GM12878 (cell line): ENCODE measurements at regions not wholly inside any gene's neighbourhood (a gene's known extent, or its start where the extent isn't known, plus 50 kb on each side); places are given as distances from the start of the nearest gene placed in this dataset.

Source experiments
- ATAC-seq: fragments of 200-7000 bp; cut with Tn5 transposase; 3 replicates; pipeline ENCODE4 v1.9.1; 2020; ENCODE audit warnings: mild to moderate bottlenecking, moderate library complexity
- BruUV-seq: library from RNA; stranded (reverse); fragments of 400-500 nt; replicated peaks from 2 replicates; lab custom pipeline; 2021; lab: Mats Ljungman, UMichigan
- CTCF ChIA-PET: fragments of 300-600 bp; sonication (Branson Sonifier 250); formaldehyde crosslinking; extraction: SDS; loops from one replicate; lab custom pipeline; 2021; ENCODE audit warnings: inconsistent platforms; lab: Yijun Ruan, JAX
- POLR2A ChIA-PET: fragments of 350-600 bp; formaldehyde crosslinking; extraction: SDS; loops from one replicate; lab custom pipeline; 2021; ENCODE audit warnings: inconsistent platforms; lab: Charles Lee
- RAD21 ChIA-PET: fragments of 300-600 bp; sonication (Branson Sonifier 250); formaldehyde crosslinking; loops from one replicate; lab custom pipeline; 2023; ENCODE audit warnings: antibody characterized with exemption; ENCODE audit not compliant: unreplicated experiment; lab: Charles Lee
- SMC1A ChIA-PET: fragments of 300-600 bp; sonication (Branson Sonifier 250); formaldehyde crosslinking; loops from one replicate; lab custom pipeline; 2023; ENCODE audit not compliant: unreplicated experiment, uncharacterized antibody; lab: Charles Lee
- DNase-seq: peaks from one replicate; pipeline ENCODE4 v3.0.0-alpha.2; 2011; ENCODE audit warnings: low read depth, low spot score
- FAIRE-seq: peaks from 3 replicates; lab custom pipeline; 2011; peaks lifted over from hg19 to GRCh38; lab: Jason Lieb, UNC
- H2AFZ ChIP-seq: 2 replicates; pipeline ENCODE4 v1.6.0; 2011; ENCODE audit warnings: low read depth, low read length, control low read depth; ENCODE audit not compliant: control insufficient read depth
- H3K27ac ChIP-seq: 2 replicates; pipeline ENCODE4 v1.5.1; 2011; ENCODE audit warnings: control low read depth; ENCODE audit not compliant: control insufficient read depth, insufficient read depth
- H3K27me3 ChIP-seq, 2 experiments: replicated peaks in 1 of 2; 2 replicates each; pipeline versions ENCODE4 v1.6.0 to v1.6.1; 2011; ENCODE audit warnings: low read length in 1 of 2; ENCODE audit not compliant: control insufficient read depth in 2 of 2, insufficient read depth in 2 of 2
- H3K36me3 ChIP-seq, 2 experiments: 2 replicates each; pipeline ENCODE4 v1.5.1; 2011; ENCODE audit warnings: low read length in 1 of 2; ENCODE audit not compliant: control insufficient read depth in 2 of 2, insufficient read depth in 2 of 2
- H3K4me1 ChIP-seq: 2 replicates; pipeline ENCODE4 v1.6.1; 2011; ENCODE audit warnings: mild to moderate bottlenecking, low read length, moderate library complexity, mixed read lengths; ENCODE audit not compliant: control insufficient read depth, insufficient read depth
- H3K4me2 ChIP-seq: 2 replicates; pipeline ENCODE4 v1.6.0; 2011; ENCODE audit warnings: control low read depth; ENCODE audit not compliant: control insufficient read depth, insufficient read depth
- H3K4me3 ChIP-seq: fragments of 200-600 bp; sonication (generic); 2 replicates; pipeline ENCODE4 v1.5.1; 2016
- H3K79me2 ChIP-seq: 2 replicates; pipeline ENCODE4 v1.6.0; 2011; ENCODE audit warnings: low read length; ENCODE audit not compliant: control insufficient read depth, insufficient read depth
- H3K9ac ChIP-seq: 2 replicates; pipeline ENCODE4 v1.8.0; 2011; ENCODE audit warnings: low read length, control low read depth, mixed read lengths; ENCODE audit not compliant: control insufficient read depth, insufficient read depth
- H3K9me3 ChIP-seq: replicated peaks from 3 replicates; pipeline ENCODE4 v1.5.1; 2011; ENCODE audit warnings: mild to moderate bottlenecking, low read length; ENCODE audit not compliant: control insufficient read depth, insufficient read depth
- H4K20me1 ChIP-seq: 2 replicates; pipeline ENCODE4 v1.6.0; 2011; ENCODE audit not compliant: control insufficient read depth, insufficient read depth
- ASH2L ChIP-seq: fragments of 300-600, 200-600 bp; sonication (generic); IDR thresholded peaks from 2 replicates; pipeline ENCODE4 v1.6.1; 2017; ENCODE audit warnings: low read depth, mild to moderate bottlenecking, borderline replicate concordance
- EED ChIP-seq: sonication (generic); IDR thresholded peaks from 2 replicates; pipeline ENCODE4 v1.6.1; 2016; ENCODE audit warnings: antibody characterized with exemption, low read depth
- EP300 ChIP-seq, 2 experiments: fragments of 150-350 bp in 1 of 2; IDR thresholded peaks; 2 replicates each; pipeline ENCODE4 v1.6.1; 2011 to 2012; ENCODE audit warnings: low read depth in 2 of 2, low read length in 2 of 2, borderline replicate concordance in 1 of 2, improper control_type of control experiment in 1 of 2, inconsistent platforms in 1 of 2; ENCODE audit not compliant: control insufficient read depth in 1 of 2
- FOXK2 ChIP-seq: fragments of 450-650 bp; IDR thresholded peaks from 2 replicates; pipeline ENCODE4 v1.6.1; 2017; ENCODE audit warnings: mild to moderate bottlenecking, moderate library complexity
- HCFC1 ChIP-seq: fragments of 150-350 bp; IDR thresholded peaks from 2 replicates; pipeline ENCODE4 v1.6.1; 2014; ENCODE audit warnings: low read length
- SRF ChIP-seq, 2 experiments: IDR thresholded peaks; 2 replicates each; pipeline ENCODE4 v1.6.1; 2011; ENCODE audit warnings: low read depth in 2 of 2, low read length in 2 of 2, mild to moderate bottlenecking in 1 of 2, moderate library complexity in 1 of 2
- WGBS: methylation state at CpG from one replicate; pipeline ENCODE4 v1.1.6; 2016; ENCODE audit warnings: low lambda C conversion rate; ENCODE audit not compliant: insufficient replicate concordance, insufficient coverage; ENCODE audit errors: missing lambda C conversion rate; 5-methylcytosine and 5-hydroxymethylcytosine counted together
- in situ Hi-C: fragments of 300-500 bp; cut with MboI; formaldehyde crosslinking; loops from 9 replicates; pipeline ENCODE4 v1.14.3; 2018; ENCODE audit warnings: mixed read lengths
- intact Hi-C: fragments of 100-400 bp; cut with micrococcal nuclease; formaldehyde crosslinking; loops from one replicate; pipeline ENCODE4 v1.14.2; 2022; ENCODE audit not compliant: unreplicated experiment
- TF ChIP-seq, protein P1 (sequence below): IDR thresholded peaks from 2 replicates; pipeline ENCODE4 v1.6.1; 2012; ENCODE audit warnings: low read depth, low read length, improper control_type of control experiment
- TF ChIP-seq, protein P2 (sequence below): fragments of 450-650 bp; IDR thresholded peaks from 2 replicates; pipeline ENCODE4 v1.6.1; 2016; ENCODE audit warnings: mild to moderate bottlenecking

DNA sequence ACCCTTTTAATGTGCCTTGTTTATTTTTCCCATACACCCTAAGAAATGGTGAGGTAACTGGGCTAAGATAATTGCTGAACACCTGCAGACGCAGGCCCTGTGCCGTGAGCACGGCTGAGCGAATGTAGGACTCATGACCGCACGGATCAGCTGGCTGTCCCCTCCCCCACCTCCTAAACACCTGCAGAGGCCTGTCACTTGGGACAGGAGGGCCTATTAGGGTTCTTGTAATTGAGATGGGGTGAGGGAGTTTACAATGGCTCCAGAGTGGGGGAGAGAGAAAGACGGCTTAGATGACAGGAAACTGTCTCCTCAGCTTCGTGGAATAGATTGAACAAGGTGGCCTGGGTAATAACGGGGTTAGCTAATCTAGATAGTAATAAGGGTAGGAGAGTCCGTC lies 291.7 kb upstream of the HABP2 start (continued):
- TF ChIP-seq ASH2L (no peak), FOXK2 (no peak), EED (no peak), SRF (IDR thresholded peaks at IDR 0.05; ENCODE audit: low read depth in 2 of 2, low read length in 2 of 2) (no peak)

DNA sequence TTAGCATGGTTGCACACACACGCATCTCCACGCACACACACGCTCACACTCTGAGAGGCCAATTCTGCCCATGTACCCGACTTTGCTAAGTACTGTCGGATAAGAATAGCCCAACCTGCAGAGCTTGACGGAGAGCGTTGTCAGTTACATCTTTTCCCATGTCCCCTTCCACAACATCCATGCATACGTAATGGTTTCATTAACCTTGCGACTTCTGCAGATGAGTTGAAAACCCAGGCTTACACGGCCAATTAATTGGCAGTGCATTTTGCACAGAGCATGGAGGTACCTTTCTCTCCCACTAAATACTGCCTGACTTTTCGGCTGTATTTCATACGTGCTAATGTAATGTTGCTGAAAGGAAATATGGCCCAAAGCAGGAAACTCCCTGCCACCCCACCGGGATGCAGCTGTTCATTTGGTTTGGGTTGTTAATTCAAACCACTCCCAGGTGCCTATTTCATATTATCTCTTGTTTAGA lies 291.2 kb upstream of the HABP2 start:
- Histone ChIP-seq H4K20me1 (no peaks in the 10 kb centered on the region), H3K27me3 (peaks cover 0 to 1% of the 10 kb centered on the region in 2 experiments; a peak in 1 of 4 replicates), H3K79me2 (no peaks in the 10 kb centered on the region), H2AFZ (no peak overlapping the region), H3K4me2 (no peak overlapping the region), H3K27ac (no peak overlapping the region), H3K4me3 (no peak overlapping the region), H3K36me3 (no peaks in the 10 kb centered on the region), H3K9ac (no peak overlapping the region), H3K9me3 (no peaks in the 10 kb centered on the region)
- in situ Hi-C loops (no loop called here), intact Hi-C loops (loop anchor here (10.0 kb wide), 1 partner anchor 537 kb away; no protein-coding TSS in a partner anchor)
- ChIA-PET CTCF (no interaction called here), POLR2A (no interaction called here), SMC1A (no interaction called here), RAD21 (no interaction called here)
- 57% methylated on average over 13 of the region's 13 CpGs for WGBS
- DNase-seq (no peak), ATAC-seq (no peak)
- no TSS peak for BruUV-seq
- TF ChIP-seq, protein P1, sequence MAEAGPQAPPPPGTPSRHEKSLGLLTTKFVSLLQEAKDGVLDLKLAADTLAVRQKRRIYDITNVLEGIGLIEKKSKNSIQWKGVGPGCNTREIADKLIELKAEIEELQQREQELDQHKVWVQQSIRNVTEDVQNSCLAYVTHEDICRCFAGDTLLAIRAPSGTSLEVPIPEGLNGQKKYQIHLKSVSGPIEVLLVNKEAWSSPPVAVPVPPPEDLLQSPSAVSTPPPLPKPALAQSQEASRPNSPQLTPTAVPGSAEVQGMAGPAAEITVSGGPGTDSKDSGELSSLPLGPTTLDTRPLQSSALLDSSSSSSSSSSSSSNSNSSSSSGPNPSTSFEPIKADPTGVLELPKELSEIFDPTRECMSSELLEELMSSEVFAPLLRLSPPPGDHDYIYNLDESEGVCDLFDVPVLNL: no peak
- no peak for TF ChIP-seq EP300 (IDR thresholded peaks at IDR 0.05; ENCODE audit: borderline replicate concordance in 1 of 2, control insufficient read depth in 1 of 2, low read depth in 2 of 2, low read length in 2 of 2)
- TF ChIP-seq, protein P2, sequence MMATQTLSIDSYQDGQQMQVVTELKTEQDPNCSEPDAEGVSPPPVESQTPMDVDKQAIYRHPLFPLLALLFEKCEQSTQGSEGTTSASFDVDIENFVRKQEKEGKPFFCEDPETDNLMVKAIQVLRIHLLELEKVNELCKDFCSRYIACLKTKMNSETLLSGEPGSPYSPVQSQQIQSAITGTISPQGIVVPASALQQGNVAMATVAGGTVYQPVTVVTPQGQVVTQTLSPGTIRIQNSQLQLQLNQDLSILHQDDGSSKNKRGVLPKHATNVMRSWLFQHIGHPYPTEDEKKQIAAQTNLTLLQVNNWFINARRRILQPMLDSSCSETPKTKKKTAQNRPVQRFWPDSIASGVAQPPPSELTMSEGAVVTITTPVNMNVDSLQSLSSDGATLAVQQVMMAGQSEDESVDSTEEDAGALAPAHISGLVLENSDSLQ: no peak
- no peak for TF ChIP-seq HCFC1
- TF ChIP-seq, all 136 proteins: peak for 0
- no peak for FAIRE-seq
- H3K4me1 ChIP-seq: no peaks in the 10 kb centered on the region
